Activated naive CD4-positive, alpha-beta T cell treated with anti-CD3 and anti-CD28 coated beads for 36 hours (primary cell): ENCODE measurements at regions not wholly inside any gene's neighbourhood (a gene's known extent, or its start where the extent isn't known, plus 50 kb on each side); places are given as distances from the start of the nearest gene placed in this dataset.
"Not testable (repeated sequence)": the region's sequence is repeated elsewhere in the genome, so short reads cannot be mapped to it uniquely, and the experiment has no call there.

Source experiments
- CTCF ChIA-PET: fragments of 350-600 bp; sonication (Branson Sonifier 250); formaldehyde crosslinking; loops from one replicate; lab custom pipeline; 2021; ENCODE audit warnings: antibody characterized with exemption; lab: Charles Lee
- DNase-seq: peaks from one replicate; pipeline ENCODE4 v3.0.0-alpha.2; 2020
- H3K27ac Mint-ChIP-seq: one replicate; pipeline ENCODE4 v1.8.0; 2021; ENCODE audit warnings: mild to moderate bottlenecking, mixed read lengths
- H3K27me3 Mint-ChIP-seq: one replicate; pipeline ENCODE4 v1.8.0; 2021; ENCODE audit warnings: low read depth, mixed read lengths
- H3K36me3 Mint-ChIP-seq: one replicate; pipeline ENCODE4 v1.8.0; 2021; ENCODE audit warnings: low read depth, mixed read lengths
- H3K4me1 Mint-ChIP-seq: one replicate; pipeline ENCODE4 v1.8.0; 2021; ENCODE audit warnings: low read depth, mixed read lengths
- H3K4me3 Mint-ChIP-seq: one replicate; pipeline ENCODE4 v1.8.0; 2021; ENCODE audit warnings: mild to moderate bottlenecking, moderate library complexity, mixed read lengths
- H3K9me3 Mint-ChIP-seq: one replicate; pipeline ENCODE4 v1.8.0; 2021; ENCODE audit warnings: mixed read lengths
- intact Hi-C: fragments of 100-400 bp; cut with micrococcal nuclease; formaldehyde crosslinking; loops from one replicate; pipeline ENCODE4 v1.15.1; 2023

DNA sequence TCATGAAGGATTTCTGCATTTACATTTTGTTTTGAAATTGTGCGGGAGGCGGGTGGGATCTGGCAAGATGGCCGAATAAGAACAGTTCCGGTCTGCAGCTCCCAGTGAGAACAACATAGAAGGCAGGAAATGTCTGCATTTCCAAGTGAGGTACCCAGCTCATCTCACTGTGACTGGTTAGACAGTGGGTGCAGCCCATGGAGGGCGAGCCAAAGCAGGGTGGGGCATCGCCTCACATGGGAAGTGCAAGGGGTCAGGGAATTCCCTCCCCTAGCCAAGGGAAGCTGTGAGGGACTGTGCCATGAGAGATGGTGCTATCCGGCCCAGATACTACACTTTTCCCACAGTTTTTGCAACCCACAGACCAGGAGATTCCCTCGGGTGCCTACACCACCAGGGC lies 215.0 kb upstream of the USP24 start:
- H3K4me3 Mint-ChIP-seq, H3K36me3 Mint-ChIP-seq, H3K9me3 Mint-ChIP-seq, intact Hi-C loops, H3K27ac Mint-ChIP-seq, CTCF ChIA-PET, DNase-seq, H3K4me1 Mint-ChIP-seq: not testable (repeated sequence)
- peaks cover 28% of the 10 kb centered on the region for H3K27me3 Mint-ChIP-seq

DNA sequence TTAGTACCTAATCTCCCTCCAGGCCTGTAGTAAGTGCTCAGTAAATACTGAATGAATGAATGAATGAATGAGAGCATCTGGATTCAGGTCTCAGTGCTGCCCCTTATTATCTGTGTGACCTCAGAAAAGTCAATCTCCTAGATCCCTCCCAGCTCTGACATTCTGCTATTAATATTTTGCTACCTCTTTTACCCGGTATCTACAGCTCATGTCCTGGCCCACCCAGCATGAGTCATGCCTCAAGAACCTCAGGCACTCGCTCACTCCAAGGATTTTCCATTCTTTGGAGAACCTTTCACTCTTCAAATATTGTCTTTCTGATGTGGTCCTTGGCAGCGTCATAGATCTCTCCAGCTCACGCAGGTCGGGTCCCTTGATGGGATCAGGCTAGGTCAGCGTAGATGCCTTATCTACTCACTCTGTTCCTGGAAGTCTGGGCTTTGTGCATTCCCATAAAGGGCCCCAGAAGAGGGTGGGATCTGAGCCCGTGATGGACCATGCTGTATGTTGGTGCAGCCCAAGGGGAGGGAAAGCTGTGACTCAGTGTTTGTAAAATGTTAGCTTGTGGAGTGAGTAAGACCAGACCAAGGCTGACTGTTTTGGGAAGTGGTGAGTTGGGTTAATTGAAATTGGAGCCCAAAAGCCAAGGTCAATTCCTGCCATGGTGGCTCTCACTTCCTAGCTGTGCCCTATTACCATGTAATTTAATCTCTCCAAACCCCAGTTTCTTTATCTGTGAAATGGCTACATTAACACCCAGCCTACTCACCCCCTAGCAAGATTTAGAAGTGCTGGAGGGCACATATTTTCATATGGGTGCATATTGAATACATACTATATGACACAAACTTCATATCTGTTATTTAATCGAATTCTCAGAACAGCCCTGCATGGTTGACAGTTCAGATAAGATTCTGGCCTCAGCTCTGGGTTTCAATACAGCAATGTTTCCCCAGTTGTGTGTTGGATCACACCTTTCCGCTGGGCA lies 214.1 kb upstream of the USP24 start:
- no peak for DNase-seq
- CTCF ChIA-PET = interaction anchor here (1.1 kb wide), 1 partner anchor 53 kb away, joined by 3 read pairs; no protein-coding TSS in a partner anchor
- Mint-ChIP-seq H3K9me3 (no peaks in the 10 kb centered on the region), H3K27ac (no peak overlapping the region), H3K4me3 (no peak overlapping the region), H3K27me3 (peaks cover 27% of the 10 kb centered on the region), H3K36me3 (no peaks in the 10 kb centered on the region), H3K4me1 (no peaks in the 10 kb centered on the region)
- intact Hi-C loops = no loop called here

DNA sequence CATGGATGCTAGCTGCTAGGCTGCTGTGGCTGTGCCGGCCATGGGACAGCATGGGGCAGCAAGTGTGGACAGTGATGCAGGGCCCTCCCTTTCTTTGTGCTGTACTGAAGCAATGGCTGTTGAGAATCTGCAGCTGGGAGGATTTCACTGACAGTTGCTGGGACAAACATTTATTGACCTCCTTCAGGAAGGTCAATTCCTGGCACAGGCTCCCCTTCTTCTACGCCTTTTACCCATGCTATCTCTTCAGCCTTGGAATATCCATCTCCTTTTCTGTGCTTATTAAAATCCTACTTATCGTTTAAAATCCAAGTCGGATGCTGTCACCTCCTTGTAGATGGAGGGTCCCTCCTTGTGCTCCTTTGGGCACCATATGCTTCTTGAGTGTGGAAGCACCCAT lies 213.1 kb upstream of the USP24 start:
- intact Hi-C loops = no loop called here
- H3K9me3 Mint-ChIP-seq = no peaks in the 10 kb centered on the region
- no peak for DNase-seq
- H3K4me1 Mint-ChIP-seq = no peaks in the 10 kb centered on the region
- peaks cover 29% of the 10 kb centered on the region for H3K27me3 Mint-ChIP-seq
- no peaks in the 10 kb centered on the region for H3K36me3 Mint-ChIP-seq
- CTCF ChIA-PET = no interaction called here
- no peak overlapping the region for H3K27ac Mint-ChIP-seq
- no peak overlapping the region for H3K4me3 Mint-ChIP-seq

DNA sequence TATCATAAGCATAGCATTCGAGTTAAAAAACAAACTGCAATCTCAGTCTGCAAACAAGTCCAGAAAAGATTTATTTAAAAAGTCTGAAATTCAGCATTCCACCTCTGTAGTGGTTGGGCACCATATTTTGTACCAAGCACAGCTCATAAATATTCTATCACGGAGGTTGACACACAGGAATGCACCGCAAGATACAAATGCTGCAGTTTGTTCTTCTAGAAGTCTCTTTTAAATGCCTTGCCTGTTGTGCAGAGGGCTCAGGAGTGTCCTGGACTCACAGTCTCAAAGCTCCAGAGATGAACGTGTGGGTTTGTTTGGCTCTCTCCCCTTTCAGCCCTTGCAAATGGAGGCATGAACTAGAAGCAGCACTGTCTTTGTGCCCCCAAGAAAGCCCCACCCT lies 212.4 kb upstream of the USP24 start:
- Mint-ChIP-seq H3K27me3 (peaks cover 29% of the 10 kb centered on the region), H3K9me3 (peaks cover under 1% of the 10 kb centered on the region), H3K36me3 (no peaks in the 10 kb centered on the region), H3K27ac (no peak overlapping the region), H3K4me3 (no peak overlapping the region), H3K4me1 (no peaks in the 10 kb centered on the region)
- DNase-seq = no peak
- intact Hi-C loops = no loop called here
- CTCF ChIA-PET = interaction anchor here (0.6 kb wide), 1 partner anchor 815 kb away, joined by 3 read pairs; no protein-coding TSS in a partner anchor

DNA sequence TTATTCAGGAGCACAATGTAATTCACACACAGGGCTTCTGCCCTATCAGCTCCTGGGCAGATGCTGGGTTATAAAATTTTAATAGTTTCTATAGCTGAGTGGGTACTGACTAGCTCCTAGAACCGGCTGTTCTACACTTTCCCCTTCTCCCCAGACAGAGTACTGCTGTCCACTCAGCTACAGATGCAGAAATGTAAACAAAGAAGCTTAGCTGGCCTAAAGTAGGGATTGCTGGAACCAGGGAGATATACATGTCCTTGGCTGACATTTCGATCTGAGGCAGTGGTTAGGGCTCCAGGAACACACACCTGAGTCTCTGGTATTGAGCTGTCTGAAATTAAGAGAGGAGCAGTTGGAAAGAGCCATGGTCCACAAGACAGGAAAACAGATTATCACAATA lies 211.5 kb upstream of the USP24 start:
- H3K9me3 Mint-ChIP-seq = peaks cover 2% of the 10 kb centered on the region
- no peak overlapping the region for H3K4me3 Mint-ChIP-seq
- no peak for DNase-seq
- CTCF ChIA-PET = no interaction called here
- intact Hi-C loops = no loop called here
- H3K27ac Mint-ChIP-seq = no peak overlapping the region
- peaks cover 26% of the 10 kb centered on the region for H3K27me3 Mint-ChIP-seq
- no peaks in the 10 kb centered on the region for H3K4me1 Mint-ChIP-seq
- H3K36me3 Mint-ChIP-seq = no peaks in the 10 kb centered on the region

DNA sequence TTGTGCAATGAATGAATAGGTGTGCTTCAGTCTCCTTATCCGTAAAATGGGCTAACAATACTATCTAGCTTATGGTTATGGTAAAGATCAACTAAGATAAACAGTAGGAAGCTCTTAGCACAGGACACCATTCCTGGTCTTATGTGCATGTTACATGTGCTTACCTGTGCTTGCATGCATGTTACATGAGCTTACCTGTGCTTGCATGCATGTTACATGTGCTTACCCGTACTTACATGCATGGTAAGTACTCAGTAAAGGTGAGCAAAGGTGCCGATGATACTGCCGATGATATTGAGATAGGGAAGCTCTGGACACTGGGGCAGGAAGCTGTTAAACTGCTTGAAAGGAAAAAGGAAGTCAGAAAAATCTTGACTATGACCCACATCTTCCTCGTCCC lies 211.0 kb upstream of the USP24 start:
- H3K4me3 Mint-ChIP-seq = no peak overlapping the region
- H3K36me3 Mint-ChIP-seq = no peaks in the 10 kb centered on the region
- H3K9me3 Mint-ChIP-seq = peaks cover 2% of the 10 kb centered on the region
- no peak overlapping the region for H3K27ac Mint-ChIP-seq
- intact Hi-C loops = no loop called here
- no peaks in the 10 kb centered on the region for H3K4me1 Mint-ChIP-seq
- H3K27me3 Mint-ChIP-seq = peaks cover 22% of the 10 kb centered on the region
- no peak for DNase-seq
- CTCF ChIA-PET = no interaction called here

DNA sequence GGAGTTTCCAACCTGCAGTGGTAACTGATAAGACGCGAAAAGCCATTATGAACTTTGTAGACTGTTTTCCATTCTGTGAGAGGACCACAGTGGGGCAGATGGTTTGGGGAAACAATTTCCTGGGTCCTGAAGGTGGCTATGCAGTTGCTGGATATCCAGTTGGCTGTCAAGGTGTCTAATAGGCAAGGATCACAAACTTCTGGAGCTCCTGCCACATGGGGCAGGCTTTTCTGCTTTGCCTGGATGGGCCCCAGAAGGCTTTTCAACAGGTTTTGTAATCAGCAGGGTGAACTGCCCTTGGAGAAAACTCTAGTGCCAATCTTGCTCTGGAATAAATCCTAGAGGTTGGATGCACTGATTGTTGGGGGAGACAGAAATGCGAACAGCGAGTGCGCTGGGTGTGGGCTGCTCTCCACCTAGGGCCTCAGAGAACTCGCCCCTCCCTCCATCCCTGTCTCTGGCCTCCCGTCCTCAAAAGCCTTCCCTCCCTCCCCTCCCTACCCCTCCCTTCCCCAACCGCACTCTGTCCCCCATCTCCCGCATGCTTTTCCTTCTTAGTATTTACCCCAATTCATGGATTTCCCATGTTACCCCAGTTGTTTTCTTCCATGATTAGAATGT lies 210.3 kb upstream of the USP24 start:
- peaks cover 22% of the 10 kb centered on the region for H3K27me3 Mint-ChIP-seq
- H3K4me3 Mint-ChIP-seq = no peak overlapping the region
- CTCF ChIA-PET = no interaction called here
- intact Hi-C loops = no loop called here
- DNase-seq = no peak
- no peaks in the 10 kb centered on the region for H3K36me3 Mint-ChIP-seq
- H3K4me1 Mint-ChIP-seq = no peaks in the 10 kb centered on the region
- peaks cover 2% of the 10 kb centered on the region for H3K9me3 Mint-ChIP-seq
- no peak overlapping the region for H3K27ac Mint-ChIP-seq

DNA sequence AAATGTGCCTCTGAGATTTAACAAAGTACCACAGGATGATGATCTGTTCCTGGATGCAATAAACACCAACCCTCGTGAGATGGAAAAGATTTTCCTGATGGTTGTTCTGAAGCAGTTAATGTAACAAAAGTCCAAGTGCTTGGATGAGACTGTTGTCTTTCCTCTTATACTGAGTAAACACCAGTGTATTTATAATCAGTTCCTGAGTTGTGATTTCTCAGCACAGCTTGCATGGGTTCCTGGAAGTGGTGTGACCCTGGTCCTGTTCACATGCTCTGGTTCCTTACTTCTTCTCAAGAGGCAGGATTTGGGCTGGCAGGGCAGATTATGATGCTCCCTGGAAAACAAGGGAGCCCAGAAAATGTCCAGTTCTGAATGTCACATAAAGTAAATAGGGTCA lies 208.2 kb upstream of the USP24 start:
- H3K36me3 Mint-ChIP-seq = no peaks in the 10 kb centered on the region
- H3K27me3 Mint-ChIP-seq = peaks cover 18% of the 10 kb centered on the region
- peaks cover 2% of the 10 kb centered on the region for H3K9me3 Mint-ChIP-seq
- CTCF ChIA-PET = no interaction called here
- intact Hi-C loops = no loop called here
- no peak for DNase-seq
- H3K27ac Mint-ChIP-seq = no peak overlapping the region
- H3K4me1 Mint-ChIP-seq = no peaks in the 10 kb centered on the region
- no peak overlapping the region for H3K4me3 Mint-ChIP-seq

DNA sequence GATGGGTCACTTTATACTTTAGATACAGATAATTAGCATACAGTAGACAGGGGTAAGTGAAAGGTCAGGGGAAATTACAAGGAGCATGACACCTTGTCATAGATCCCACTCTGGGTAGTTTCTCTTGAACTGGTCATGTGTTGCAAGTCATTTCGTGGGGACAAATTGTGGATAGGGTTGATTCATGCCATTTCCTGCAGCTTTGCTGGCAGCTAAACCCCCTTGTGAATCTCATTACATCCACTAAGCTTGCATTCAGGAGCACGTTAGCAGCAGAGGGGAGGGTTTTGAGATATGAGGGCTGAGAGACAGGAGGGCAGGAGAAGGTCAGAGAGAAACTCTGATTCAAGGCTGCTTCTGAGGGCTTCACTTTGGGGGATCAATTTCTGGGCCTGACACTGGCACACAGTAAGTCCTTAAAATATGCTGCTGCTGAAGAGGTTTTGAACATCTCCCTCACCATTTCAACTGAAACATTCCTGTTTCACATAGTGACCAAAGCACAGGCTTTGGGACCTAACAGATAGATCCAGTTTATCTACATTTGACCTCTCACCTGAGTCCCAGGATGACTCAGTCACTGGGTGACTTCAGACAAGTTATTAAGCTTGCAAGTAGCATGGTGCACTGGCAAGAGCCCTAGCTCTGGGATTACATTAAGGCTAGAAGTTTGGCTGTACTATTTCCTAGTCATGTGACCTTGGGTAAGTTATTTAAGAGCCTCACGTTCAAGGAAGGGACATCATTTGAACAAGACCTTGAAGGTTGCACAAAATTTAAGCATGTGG lies 206.0 kb upstream of the USP24 start:
- no peak for DNase-seq
- Mint-ChIP-seq H3K36me3 (no peaks in the 10 kb centered on the region), H3K9me3 (peaks cover 2% of the 10 kb centered on the region), H3K4me3 (no peak overlapping the region), H3K27me3 (peaks cover 11% of the 10 kb centered on the region), H3K4me1 (no peaks in the 10 kb centered on the region), H3K27ac (no peak overlapping the region)
- CTCF ChIA-PET = no interaction called here
- intact Hi-C loops = no loop called here

DNA sequence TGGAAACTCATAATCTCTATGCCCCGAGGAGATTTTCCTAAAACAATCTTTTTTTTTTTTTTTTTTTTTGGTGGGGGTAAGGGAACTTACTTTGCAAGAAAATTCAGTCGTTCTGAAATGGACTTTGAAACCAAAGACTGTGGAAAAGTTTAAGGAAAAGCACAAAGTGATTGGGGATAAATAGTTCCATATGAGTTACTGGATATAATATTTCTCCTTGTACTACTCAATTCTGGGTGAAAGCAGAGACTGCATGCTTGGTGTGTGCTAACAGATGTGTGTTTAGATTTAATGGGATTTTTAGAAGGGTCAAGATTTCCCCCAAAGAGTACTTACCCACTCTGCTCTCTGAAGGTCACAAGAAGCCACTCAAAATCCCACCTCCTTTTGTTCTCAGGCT lies 204.9 kb upstream of the USP24 start:
- CTCF ChIA-PET = no interaction called here
- Mint-ChIP-seq H3K4me1 (no peaks in the 10 kb centered on the region), H3K4me3 (no peak overlapping the region), H3K36me3 (no peaks in the 10 kb centered on the region), H3K9me3 (peaks cover 2% of the 10 kb centered on the region), H3K27me3 (peaks cover 10% of the 10 kb centered on the region), H3K27ac (no peak overlapping the region)
- intact Hi-C loops = no loop called here
- DNase-seq = no peak

DNA sequence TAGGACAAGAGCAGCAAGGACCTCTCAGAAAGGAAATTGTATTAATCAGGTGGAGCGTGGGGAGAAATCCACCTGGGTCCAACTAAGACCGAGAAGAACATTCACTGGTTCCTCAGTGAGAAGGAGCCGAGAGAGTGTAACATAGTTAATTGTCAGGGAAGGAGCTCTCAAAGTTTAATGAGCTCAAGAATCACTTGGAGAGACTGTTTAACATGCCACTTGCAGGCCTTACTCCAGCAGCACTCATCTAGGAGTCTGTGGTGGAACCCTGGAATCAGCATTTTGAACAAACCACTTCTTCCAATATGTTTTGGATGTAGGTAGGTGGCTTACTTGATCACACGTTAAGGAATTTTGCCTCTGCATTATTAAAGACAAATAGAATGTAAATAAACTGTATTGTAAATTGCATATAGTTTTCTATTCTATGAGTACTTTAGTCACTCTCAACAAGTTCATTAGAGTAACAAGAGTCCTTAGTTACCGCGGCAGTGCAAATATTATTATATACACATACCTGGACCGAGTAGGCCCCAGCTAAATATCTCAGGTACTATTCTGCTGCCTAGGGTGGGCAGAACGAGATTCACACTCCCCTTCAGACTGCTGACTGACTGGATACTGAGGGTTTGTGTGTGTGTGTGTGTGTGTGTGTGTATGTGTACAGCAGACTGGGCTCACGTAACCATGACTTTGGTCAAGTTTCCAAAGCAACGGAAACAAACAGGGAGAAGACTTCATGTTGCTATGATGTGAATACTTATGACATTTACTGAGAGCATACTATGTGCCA lies 203.2 kb upstream of the USP24 start:
- no peaks in the 10 kb centered on the region for H3K4me1 Mint-ChIP-seq
- H3K4me3 Mint-ChIP-seq = no peak overlapping the region
- no peaks in the 10 kb centered on the region for H3K36me3 Mint-ChIP-seq
- CTCF ChIA-PET = no interaction called here
- intact Hi-C loops = no loop called here
- no peak overlapping the region for H3K27ac Mint-ChIP-seq
- H3K27me3 Mint-ChIP-seq = peaks cover 7% of the 10 kb centered on the region
- peaks cover 2% of the 10 kb centered on the region for H3K9me3 Mint-ChIP-seq
- no peak for DNase-seq
